ENCODE measurements at regions not wholly inside any gene's neighbourhood (a gene's known extent, or its start where the extent isn't known, plus 50 kb on each side); places are given as distances from the start of the nearest gene placed in this dataset.

GRCh38 chr3:174786825-174787224 lies 72.3 kb upstream of the NAALADL2 start:
- Histone ChIP-seq H2AFZ (ENCODE audit: control insufficient read depth, low read depth, low read length) (no peak overlapping the region), H3K9me3 (replicated peaks; ENCODE audit: control insufficient read depth, insufficient read depth, low read length) (no peaks in the 10 kb centered on the region), H3K27ac (ENCODE audit: control insufficient read depth, insufficient read depth) (no peak overlapping the region), H3K4me1 (ENCODE audit: control insufficient read depth, insufficient read depth, low read length) (no peaks in the 10 kb centered on the region), H3K27me3 (replicated peaks in 1 of 2; ENCODE audit: control insufficient read depth in 2 of 2, insufficient read depth in 2 of 2, low read length in 1 of 2) (no peaks in the 10 kb centered on the region), H3K79me2 (ENCODE audit: control insufficient read depth, insufficient read depth, low read length) (no peaks in the 10 kb centered on the region), H3K4me2 (ENCODE audit: control insufficient read depth, insufficient read depth) (no peak overlapping the region), H3K9ac (ENCODE audit: control insufficient read depth, insufficient read depth, low read length) (no peak overlapping the region), H3K4me3 (no peak overlapping the region), H4K20me1 (ENCODE audit: control insufficient read depth, insufficient read depth) (no peaks in the 10 kb centered on the region), H3K36me3 (ENCODE audit: control insufficient read depth in 2 of 2, insufficient read depth in 2 of 2, low read length in 1 of 2) (no peaks in the 10 kb centered on the region)
- ATAC-seq (no peak), DNase-seq (ENCODE audit: low read depth, low spot score) (no peak), FAIRE-seq (no peak)
- intact Hi-C loops (cut with micrococcal nuclease; ENCODE audit: unreplicated experiment) (no loop called here), in situ Hi-C loops (cut with MboI) (no loop called here)
- ChIA-PET SMC1A (ENCODE audit: uncharacterized antibody, unreplicated experiment) (no interaction called here), POLR2A (no interaction called here), RAD21 (ENCODE audit: unreplicated experiment) (no interaction called here), CTCF (no interaction called here)
- no peak for TF ChIP-seq BRCA1 (IDR thresholded peaks at IDR 0.05; ENCODE audit: low read depth, low read length)
- no peak for TF ChIP-seq IRF3 (IDR thresholded peaks at IDR 0.05)
- TF ChIP-seq NFIC (IDR thresholded peaks at IDR 0.05; ENCODE audit: low read depth, low read length) = no peak
- TF ChIP-seq MEF2B (IDR thresholded peaks at IDR 0.05; ENCODE audit: partially characterized antibody, poor library complexity, severe bottlenecking) = no peak
- TF ChIP-seq YY1 (IDR thresholded peaks at IDR 0.05; ENCODE audit: low read depth, low read length) = no peak
- TF ChIP-seq RUNX3 (IDR thresholded peaks at IDR 0.05; ENCODE audit: low read length) = no peak
- TF ChIP-seq SUPT20H (IDR thresholded peaks at IDR 0.05; ENCODE audit: borderline replicate concordance, control insufficient read depth, low read depth, low read length) = no peak
- no peak for TF ChIP-seq SREBF2 (IDR thresholded peaks at IDR 0.05; ENCODE audit: low read length)
- BruUV-seq (replicated peaks) = no TSS peak
- 48% methylated on average over 2 of the region's 2 CpGs for WGBS (ENCODE audit: insufficient coverage, insufficient replicate concordance, low lambda C conversion rate, missing lambda C conversion rate)

GRCh38 chr3:174791161-174791560 lies 68.0 kb upstream of the NAALADL2 start:
- Histone ChIP-seq H2AFZ (ENCODE audit: control insufficient read depth, low read depth, low read length) (no peak overlapping the region), H3K4me2 (ENCODE audit: control insufficient read depth, insufficient read depth) (no peak overlapping the region), H3K79me2 (ENCODE audit: control insufficient read depth, insufficient read depth, low read length) (no peaks in the 10 kb centered on the region), H3K27ac (ENCODE audit: control insufficient read depth, insufficient read depth) (no peak overlapping the region), H3K9me3 (replicated peaks; ENCODE audit: control insufficient read depth, insufficient read depth, low read length) (no peaks in the 10 kb centered on the region), H3K36me3 (ENCODE audit: control insufficient read depth in 2 of 2, insufficient read depth in 2 of 2, low read length in 1 of 2) (no peaks in the 10 kb centered on the region), H3K4me1 (ENCODE audit: control insufficient read depth, insufficient read depth, low read length) (no peaks in the 10 kb centered on the region), H3K9ac (ENCODE audit: control insufficient read depth, insufficient read depth, low read length) (no peak overlapping the region), H3K4me3 (no peak overlapping the region), H3K27me3 (replicated peaks in 1 of 2; ENCODE audit: control insufficient read depth in 2 of 2, insufficient read depth in 2 of 2, low read length in 1 of 2) (no peaks in the 10 kb centered on the region), H4K20me1 (ENCODE audit: control insufficient read depth, insufficient read depth) (no peaks in the 10 kb centered on the region)
- DNase-seq (ENCODE audit: low read depth, low spot score) (no peak), ATAC-seq (no peak), FAIRE-seq (no peak)
- BruUV-seq (replicated peaks) = no TSS peak
- ChIA-PET POLR2A (no interaction called here), CTCF (no interaction called here), RAD21 (ENCODE audit: unreplicated experiment) (no interaction called here), SMC1A (ENCODE audit: uncharacterized antibody, unreplicated experiment) (interaction anchor here (1.2 kb wide), 1 partner anchor 16 kb away, joined by 3 read pairs; no protein-coding TSS in a partner anchor)
- intact Hi-C loops (cut with micrococcal nuclease; ENCODE audit: unreplicated experiment) = no loop called here
- TF ChIP-seq FOS (IDR thresholded peaks at IDR 0.05; ENCODE audit: borderline replicate concordance, extremely low read depth, insufficient read length) = no peak
- no peak for TF ChIP-seq PAX8 (IDR thresholded peaks at IDR 0.05)
- TF ChIP-seq PBX3 (IDR thresholded peaks at IDR 0.05; ENCODE audit: insufficient replicate concordance, low read depth, low read length) = no peak
- TF ChIP-seq HCFC1 (IDR thresholded peaks at IDR 0.05; ENCODE audit: low read length) = no peak
- TF ChIP-seq SPI1 (IDR thresholded peaks at IDR 0.05; ENCODE audit: borderline replicate concordance, insufficient read depth, low read depth, low read length) = no peak
- TF ChIP-seq E4F1 (IDR thresholded peaks at IDR 0.05; ENCODE audit: borderline replicate concordance, partially characterized antibody) = no peak
- WGBS (ENCODE audit: insufficient coverage, insufficient replicate concordance, low lambda C conversion rate, missing lambda C conversion rate) = 11% methylated on average over 3 of the region's 3 CpGs
- in situ Hi-C loops (cut with MboI) = no loop called here
